B cell (primary cell): ENCODE measurements at regions not wholly inside any gene's neighbourhood (a gene's known extent, or its start where the extent isn't known, plus 50 kb on each side); places are given as distances from the start of the nearest gene placed in this dataset.

Experiments used
- CTCF ChIP-seq: fragments of 200-600 bp; IDR thresholded peaks from one replicate; pipeline ENCODE4 v1.8.0; 2022; ENCODE audit warnings: antibody characterized with exemption, mild to moderate bottlenecking
- EZH2 ChIP-seq: IDR thresholded peaks from 2 replicates; pipeline ENCODE4 v1.6.1; 2012; ENCODE audit warnings: borderline replicate concordance, low read depth, mild to moderate bottlenecking, moderate library complexity, low read length; ENCODE audit not compliant: insufficient read depth, poor library complexity, severe bottlenecking

- TF ChIP-seq EZH2 (no peak), CTCF (no peak)
Observed at GRCh38 chr5:63141591-63141990, 563.0 kb downstream of the LRRC70 start.
